Loucy (cell line): ENCODE measurements at regions not wholly inside any gene's neighbourhood (a gene's known extent, or its start where the extent isn't known, plus 50 kb on each side); places are given as distances from the start of the nearest gene placed in this dataset.

Experiments
- CTCF ChIP-seq: fragments of 200-600 bp; sonication (generic); conservative IDR thresholded peaks from 2 replicates; pipeline ENCODE4 v1.5.1; 2014; ENCODE audit warnings: mild to moderate bottlenecking, antibody characterized with exemption, low read length
- EZH2phosphoT487 ChIP-seq: fragments of 200-600 bp; IDR thresholded peaks from 2 replicates; pipeline ENCODE4 v1.6.1; 2018; ENCODE audit warnings: antibody characterized with exemption, mild to moderate bottlenecking, moderate library complexity, borderline replicate concordance

- TF ChIP-seq CTCF = no peak
- no peak for TF ChIP-seq EZH2phosphoT487
These were observed 405.0 kb downstream of the DNAJB9 start for GRCh38 chr7:108974641-108975040.
